K562 (cell line): ENCODE measurements at regions not wholly inside any gene's neighbourhood (a gene's known extent, or its start where the extent isn't known, plus 50 kb on each side); places are given as distances from the start of the nearest gene placed in this dataset.
"Not testable (repeated sequence)": the region's sequence is repeated elsewhere in the genome, so short reads cannot be mapped to it uniquely, and the experiment has no call there.

Experiments
- TF ChIP-seq, protein P1 (sequence below): fragments of 200-400 bp; formaldehyde crosslinking; IDR thresholded peaks from 2 replicates; pipeline ENCODE4 v1.6.1; 2017; ENCODE audit warnings: mild to moderate bottlenecking, low read depth, low read length, moderate library complexity
- TF ChIP-seq, protein P2 (sequence below): fragments of 450-650 bp; formaldehyde crosslinking; IDR thresholded peaks from 2 replicates; pipeline ENCODE4 v1.4.0; 2020; ENCODE audit warnings: mild to moderate bottlenecking, moderate library complexity
- TF ChIP-seq, protein P3 (sequence below), 3 experiments: IDR thresholded peaks in 2 of 3; conservative IDR thresholded peaks in 1 of 3; 2 replicates each; pipeline ENCODE4 v1.5.1; 2011 to 2012; ENCODE audit warnings: low read length in 3 of 3, mild to moderate bottlenecking in 3 of 3, control low read depth in 2 of 3, improper control_type of control experiment in 1 of 3, inconsistent platforms in 1 of 3, low read depth in 1 of 3, mixed read lengths in 1 of 3, moderate library complexity in 1 of 3; ENCODE audit not compliant: insufficient read depth in 2 of 3

DNA sequence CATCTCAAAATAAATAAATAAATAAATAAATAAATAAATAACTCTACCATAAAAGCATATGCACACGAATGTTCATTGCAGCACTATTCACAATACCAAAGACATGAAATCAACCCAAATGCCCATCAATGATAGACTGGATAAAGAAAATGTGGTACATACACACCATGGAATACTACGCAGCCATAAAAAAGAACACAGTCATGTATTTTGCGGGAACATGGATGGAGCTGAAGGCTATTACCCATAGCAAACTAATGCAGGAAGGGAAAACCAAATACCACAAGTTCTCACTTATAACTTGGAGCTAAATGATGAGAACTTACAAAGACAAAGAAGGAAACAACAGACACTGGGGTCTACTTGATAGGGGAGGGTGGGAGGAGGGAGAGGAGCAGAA, 94.1 kb upstream of the CCDC71L start:
- TF ChIP-seq, protein P1, sequence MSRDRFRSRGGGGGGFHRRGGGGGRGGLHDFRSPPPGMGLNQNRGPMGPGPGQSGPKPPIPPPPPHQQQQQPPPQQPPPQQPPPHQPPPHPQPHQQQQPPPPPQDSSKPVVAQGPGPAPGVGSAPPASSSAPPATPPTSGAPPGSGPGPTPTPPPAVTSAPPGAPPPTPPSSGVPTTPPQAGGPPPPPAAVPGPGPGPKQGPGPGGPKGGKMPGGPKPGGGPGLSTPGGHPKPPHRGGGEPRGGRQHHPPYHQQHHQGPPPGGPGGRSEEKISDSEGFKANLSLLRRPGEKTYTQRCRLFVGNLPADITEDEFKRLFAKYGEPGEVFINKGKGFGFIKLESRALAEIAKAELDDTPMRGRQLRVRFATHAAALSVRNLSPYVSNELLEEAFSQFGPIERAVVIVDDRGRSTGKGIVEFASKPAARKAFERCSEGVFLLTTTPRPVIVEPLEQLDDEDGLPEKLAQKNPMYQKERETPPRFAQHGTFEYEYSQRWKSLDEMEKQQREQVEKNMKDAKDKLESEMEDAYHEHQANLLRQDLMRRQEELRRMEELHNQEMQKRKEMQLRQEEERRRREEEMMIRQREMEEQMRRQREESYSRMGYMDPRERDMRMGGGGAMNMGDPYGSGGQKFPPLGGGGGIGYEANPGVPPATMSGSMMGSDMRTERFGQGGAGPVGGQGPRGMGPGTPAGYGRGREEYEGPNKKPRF = not testable (repeated sequence)
- TF ChIP-seq, protein P2, sequence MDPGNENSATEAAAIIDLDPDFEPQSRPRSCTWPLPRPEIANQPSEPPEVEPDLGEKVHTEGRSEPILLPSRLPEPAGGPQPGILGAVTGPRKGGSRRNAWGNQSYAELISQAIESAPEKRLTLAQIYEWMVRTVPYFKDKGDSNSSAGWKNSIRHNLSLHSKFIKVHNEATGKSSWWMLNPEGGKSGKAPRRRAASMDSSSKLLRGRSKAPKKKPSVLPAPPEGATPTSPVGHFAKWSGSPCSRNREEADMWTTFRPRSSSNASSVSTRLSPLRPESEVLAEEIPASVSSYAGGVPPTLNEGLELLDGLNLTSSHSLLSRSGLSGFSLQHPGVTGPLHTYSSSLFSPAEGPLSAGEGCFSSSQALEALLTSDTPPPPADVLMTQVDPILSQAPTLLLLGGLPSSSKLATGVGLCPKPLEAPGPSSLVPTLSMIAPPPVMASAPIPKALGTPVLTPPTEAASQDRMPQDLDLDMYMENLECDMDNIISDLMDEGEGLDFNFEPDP (CRISPR knock-in tag) = not testable (repeated sequence)
- TF ChIP-seq, protein P3, sequence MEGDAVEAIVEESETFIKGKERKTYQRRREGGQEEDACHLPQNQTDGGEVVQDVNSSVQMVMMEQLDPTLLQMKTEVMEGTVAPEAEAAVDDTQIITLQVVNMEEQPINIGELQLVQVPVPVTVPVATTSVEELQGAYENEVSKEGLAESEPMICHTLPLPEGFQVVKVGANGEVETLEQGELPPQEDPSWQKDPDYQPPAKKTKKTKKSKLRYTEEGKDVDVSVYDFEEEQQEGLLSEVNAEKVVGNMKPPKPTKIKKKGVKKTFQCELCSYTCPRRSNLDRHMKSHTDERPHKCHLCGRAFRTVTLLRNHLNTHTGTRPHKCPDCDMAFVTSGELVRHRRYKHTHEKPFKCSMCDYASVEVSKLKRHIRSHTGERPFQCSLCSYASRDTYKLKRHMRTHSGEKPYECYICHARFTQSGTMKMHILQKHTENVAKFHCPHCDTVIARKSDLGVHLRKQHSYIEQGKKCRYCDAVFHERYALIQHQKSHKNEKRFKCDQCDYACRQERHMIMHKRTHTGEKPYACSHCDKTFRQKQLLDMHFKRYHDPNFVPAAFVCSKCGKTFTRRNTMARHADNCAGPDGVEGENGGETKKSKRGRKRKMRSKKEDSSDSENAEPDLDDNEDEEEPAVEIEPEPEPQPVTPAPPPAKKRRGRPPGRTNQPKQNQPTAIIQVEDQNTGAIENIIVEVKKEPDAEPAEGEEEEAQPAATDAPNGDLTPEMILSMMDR (IDR thresholded peaks at IDR 0.05 in 2 of 3, conservative IDR thresholded peaks at IDR 0.05 in 1 of 3; ENCODE audit: insufficient read depth in 2 of 3, low read depth in 1 of 3, low read length in 3 of 3) = not testable (repeated sequence)
